GM19035 (cell line): ENCODE measurements at regions not wholly inside any gene's neighbourhood (a gene's known extent, or its start where the extent isn't known, plus 50 kb on each side); places are given as distances from the start of the nearest gene placed in this dataset.
"Not testable (repeated sequence)": the region's sequence is repeated elsewhere in the genome, so short reads cannot be mapped to it uniquely, and the experiment has no call there.

ENCODE experiments used
- ATAC-seq: cut with Tn5 transposase; IDR thresholded peaks from one replicate; pipeline ENCODE4 v1.9.1; 2021; ENCODE audit not compliant: unreplicated experiment

DNA sequence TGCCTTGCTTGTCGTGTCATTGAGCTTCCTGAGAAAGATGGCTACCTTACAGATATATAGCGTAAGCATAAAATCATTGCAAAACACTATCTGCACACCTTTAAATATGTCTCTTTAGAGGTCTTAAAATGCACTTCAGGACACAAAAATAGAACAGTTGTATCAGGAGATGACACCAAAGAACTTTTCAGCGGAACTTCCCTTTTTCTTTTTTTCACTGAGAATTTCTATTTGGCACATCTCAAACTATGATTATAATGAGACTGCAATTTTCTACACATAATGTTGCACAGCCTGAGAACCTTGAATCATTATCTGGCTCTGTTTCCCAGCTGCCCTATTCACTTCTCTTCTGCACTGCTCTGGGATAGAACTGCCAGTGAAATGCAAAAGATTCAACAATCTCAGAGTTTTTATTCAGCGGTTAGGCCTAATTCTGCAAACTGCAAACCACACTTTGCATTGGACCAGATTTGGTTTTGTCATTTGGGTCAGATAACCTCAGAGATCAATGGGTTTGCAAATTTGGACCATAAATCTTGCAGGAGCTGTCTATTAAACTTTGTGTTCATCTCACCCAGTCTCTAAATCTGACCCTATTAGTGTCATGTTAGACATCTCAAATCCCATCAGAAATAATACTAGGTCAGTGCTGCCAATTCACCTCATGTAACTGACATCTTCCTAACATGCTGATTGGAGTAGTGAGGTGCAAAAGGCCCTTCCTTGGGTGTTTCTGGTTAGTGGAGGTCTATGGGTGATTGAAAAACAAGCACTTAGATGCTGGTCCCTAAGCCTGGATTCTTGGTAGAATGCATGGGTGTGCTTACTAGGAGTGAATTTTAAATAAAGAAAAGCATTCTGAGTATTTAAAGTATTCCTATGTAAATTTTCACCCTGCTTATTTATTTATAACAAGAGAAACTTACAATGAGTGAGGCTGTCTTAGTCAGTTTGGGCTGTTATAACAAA is 382.7 kb downstream of the UTRN start:
- no peak for ATAC-seq

DNA sequence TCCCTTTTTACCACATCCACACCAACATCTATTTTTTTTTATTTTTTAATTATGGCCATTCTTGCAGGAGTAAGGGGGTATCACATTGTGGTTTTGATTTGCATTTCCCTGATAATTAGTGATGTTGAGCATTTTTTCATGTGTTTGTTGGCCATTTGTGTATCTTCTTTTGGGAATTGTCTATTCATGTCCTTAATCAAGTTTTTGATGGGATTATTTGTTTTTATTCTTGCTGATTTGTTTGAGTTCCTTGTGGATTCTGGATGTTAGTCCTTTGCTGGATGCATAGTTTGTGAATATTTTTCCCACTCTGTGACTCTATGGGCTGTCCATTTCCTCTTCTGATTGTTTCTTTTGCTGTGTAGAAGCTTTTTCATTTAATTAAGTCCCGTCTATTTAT is 385.1 kb downstream of the UTRN start:
- not testable (repeated sequence) for ATAC-seq

DNA sequence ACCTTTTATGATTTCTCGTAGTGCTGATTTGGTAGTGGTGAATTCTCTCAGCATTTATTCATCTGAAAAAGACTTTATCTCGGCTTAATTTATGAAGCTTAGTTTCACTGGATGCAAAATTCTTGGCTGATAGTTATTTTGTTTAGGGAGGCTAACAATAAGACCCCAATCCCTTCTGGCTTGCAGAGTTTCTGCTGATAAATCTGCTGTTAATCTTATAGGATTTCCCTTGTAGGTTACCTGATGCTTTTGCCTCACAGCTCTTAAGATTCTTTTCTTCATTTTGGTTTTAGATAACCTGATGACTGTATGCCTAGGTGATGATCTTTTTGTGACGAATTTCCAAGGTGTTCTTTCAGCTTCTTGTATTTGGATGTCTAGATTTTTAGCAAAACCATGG is 388.7 kb downstream of the UTRN start:
- no peak for ATAC-seq

DNA sequence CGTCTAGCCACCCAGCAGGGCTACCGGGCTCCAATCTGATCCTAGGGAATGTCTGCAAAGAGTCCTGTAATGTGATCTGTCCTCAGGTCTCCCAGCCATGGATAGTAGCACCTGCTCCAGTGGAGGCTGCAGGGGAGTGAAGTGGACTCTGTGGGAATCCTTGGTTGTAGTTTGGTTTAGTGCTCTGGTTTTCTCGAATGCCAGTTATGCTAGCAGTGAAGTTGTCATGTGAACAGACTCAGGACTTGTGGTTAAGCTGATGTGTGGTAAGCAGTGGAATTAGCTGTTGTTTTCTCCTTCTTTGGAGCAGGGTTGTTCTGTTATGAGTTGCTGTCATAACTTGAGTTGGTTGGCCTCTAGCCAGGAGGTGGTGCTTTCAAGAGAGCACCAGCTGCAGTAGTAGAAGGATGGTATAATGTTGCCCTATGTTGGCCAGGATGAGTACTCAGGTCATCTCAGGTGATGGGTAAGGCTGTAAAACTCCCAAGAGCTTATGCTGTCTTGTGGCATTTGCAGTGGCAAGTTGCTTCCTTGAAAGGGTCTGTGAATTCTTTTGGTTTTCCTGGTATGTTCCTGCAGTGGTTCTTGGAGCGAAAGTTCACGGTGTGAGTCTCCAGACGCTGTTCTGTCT is 390.2 kb downstream of the UTRN start:
- no peak for ATAC-seq

DNA sequence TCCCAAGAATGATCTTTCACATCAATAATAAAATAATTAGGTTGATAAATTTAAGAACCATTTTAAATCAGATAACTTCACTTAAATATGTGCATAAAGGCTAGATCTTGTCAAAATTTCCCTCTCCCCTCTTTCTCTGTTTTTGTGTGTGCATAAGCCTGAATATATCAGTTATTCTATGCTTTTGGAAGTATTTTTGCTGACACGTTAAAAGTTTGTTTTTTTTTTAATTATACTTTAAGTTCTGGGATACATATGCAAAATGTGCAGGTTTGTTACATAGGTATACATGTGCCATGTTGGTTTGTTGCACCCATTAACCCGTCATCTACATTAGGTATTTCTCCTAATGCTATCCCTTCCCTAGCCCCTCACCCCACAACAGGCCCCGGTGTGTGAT is 391.2 kb downstream of the UTRN start:
- not testable (repeated sequence) for ATAC-seq

DNA sequence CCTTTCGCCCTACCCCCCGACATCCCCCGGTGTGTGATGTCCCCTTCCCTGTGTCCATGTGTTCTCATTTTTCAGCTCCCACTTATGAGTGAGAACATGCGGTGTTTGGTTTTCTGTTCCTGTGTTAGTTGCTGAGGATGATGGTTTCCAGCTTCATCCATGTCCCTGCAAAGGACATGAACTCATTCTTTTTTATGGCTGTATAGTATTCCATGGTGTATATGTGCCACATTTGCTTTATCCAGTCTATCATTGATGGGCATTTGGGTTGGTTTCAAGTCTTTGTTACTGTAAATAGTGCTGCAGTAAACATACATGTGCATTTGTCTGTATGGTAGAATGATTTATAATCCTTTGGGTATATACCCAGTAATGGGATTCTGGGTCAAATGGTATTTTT is 392.1 kb downstream of the UTRN start:
- not testable (repeated sequence) for ATAC-seq

DNA sequence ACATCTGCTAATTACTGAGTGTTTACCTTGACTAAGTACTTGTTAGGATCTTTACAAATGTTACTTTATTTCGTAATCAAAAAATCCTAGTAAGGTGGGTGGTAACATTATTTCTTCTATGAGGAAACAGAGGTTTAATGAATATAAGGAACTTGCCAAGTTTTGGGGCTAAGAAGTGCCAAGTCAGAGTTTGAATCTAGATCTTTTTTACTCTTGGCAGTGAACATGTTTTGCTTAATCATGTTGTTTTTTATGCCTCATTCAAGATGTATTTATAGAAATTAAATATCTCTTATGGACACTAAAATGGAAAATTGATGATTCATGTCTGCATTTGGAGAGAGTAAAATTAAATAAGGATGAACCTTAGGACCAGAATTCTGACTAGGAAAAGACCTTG is 393.7 kb downstream of the UTRN start:
- ATAC-seq, result no peak

DNA sequence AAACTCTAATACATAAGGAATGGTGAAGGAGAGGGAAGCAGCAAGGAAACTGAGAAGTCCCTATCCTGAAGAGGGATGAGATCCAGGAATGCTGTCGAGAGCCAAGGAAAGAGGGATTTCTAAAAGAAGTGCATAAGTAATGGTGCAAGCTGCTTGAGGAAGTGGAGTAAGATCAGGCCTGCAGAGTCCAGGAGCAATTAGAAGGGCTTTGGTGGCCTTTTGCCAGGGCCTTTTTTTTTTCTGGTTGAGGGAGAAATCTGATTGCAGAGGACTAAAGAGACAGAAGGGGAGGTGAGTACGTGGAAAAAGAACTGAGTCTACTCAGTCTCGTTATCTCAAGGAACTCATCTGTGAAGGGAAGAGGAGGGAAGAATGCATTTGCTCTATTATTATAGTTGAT is 396.2 kb downstream of the UTRN start:
- no peak for ATAC-seq

DNA sequence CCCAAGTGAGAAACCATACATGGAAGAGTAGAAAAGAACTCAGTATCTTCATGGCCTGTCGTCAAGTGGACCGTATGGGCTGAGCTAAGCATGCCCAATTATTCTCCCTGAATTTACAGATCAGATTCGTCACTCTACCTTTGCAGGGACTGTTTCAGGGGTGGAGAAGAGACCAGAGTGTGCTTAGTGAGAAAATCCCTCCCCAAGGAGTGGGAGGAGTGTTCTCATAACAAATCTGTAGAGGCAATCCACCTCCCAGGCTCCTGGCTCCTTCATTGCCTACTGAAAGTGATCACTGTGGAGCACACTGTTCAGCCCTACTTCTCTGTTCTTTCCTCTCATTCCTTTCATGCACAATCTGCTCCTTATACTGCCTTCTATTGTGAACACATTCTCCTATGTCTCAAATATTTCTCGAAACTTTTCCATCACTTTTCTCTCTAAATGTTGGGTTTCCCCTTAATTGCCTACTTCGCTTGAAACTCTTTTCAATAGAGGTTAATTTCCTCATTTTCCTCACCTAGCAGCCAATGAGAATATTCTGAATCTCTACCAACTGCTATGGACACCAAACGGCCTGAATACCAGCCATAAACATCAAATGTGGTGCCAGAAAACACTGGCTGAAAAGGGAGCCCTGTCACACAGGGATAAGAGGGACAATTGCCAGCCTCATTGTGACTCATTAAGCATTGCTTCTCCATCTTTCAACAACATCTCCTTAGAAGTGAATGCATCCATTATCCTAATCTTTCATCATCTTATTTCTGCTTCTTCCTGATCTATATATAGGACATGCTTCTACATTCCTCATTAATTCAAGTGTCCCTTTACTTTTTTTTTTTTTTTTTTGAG is 398.3 kb downstream of the UTRN start:
- no peak for ATAC-seq

DNA sequence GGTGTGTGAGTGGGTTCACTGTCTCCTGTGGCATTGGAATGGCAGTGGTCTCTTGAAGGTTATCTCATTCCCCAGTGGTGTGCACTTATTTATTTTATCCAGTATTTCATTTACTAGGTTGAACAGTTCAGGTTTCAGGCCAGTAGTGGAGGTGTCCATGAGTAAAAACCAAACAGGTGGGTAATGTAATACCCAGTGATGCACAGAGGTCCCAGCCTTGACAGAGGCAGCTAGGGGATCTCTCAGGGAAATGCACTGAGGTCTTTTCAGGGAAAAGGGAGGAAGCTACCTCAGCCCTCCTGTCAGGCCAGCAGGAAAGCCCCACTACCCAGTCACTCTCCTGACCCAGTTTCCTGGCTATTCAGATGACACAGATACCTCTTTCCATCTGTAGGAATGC is 403.6 kb downstream of the UTRN start:
- no peak for ATAC-seq

DNA sequence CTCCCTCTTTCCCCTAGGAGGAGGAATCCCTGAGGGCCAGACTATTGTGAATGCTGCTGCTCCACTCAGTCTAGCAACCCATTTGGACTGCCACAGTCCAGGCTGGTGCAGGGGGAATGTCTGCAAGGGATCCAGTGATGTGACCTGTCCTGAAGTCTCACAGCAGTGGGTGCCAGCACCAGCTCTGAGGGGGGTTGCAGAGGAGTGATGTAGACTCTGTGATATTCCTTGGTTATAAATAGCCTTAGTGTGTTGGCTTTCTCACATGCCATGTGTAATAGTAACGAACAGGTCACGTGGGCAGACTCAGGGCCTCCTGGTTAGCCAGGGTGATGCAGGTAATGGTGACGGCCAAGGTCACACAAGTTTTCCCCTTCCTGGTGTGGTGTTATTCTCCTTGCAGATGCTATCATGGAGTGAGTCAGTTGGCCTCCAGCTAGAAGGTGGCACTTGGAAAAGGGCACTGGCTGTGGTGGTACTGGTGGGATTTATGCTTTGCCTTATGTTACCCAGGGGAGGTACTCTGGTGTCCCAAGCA is 404.4 kb downstream of the UTRN start:
- no peak for ATAC-seq

DNA sequence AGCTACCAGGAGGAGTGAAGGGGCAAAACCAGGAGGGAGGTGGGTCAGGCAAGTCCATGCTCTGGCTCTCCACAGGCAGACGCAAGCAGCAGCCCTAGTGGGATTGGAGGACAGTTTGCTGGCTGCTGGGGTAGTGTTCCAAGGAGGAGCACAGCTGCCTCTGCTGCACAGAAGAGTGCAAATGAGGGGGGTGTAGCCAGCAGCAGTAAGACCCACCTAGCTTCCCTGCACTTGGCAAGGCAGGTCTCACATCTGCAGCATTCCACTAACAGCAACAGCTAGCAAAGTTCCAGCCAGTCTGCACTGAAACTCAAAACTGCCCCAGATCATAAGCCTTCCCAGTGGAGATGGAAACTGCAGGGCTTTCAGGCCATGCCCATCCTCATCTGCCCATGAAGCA is 405.0 kb downstream of the UTRN start:
- ATAC-seq, result no peak

DNA sequence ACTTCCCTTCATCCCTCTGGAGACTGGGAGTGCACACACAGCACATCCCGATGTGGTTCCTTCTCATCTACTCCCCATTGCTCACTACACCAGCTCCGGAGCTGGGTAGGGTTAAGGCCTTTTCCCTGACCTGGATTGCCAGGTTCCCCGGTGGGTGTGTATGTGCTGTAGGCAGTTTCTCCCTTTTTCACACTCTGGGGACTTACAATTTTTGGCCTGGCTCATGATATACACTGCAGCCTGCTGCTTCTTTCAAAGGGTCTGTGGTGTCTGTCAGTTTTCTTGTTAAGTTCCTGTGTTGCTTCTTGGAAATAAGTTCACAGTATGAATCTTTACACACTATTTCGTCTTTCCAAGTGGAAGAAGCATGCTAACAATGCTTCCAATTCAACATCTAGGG is 405.5 kb downstream of the UTRN start:
- ATAC-seq, result no peak

DNA sequence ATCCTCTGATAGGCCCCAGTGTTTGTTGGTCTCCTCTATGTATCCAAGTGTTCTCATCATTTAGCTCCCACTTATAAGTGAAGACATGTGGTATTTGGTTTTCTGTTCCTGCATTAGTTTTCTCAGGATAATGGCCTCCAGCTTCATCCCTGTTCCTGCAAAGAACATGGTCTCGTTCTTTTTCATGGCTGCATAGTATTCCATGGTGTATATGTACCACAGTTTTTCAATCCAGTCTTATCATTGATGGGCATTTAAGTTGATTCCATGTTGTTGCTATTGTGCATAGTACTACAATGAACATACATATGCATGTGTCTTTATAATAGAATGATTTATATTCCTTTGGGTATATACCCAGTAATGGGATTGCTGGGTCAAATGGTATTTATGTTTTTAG is 406.9 kb downstream of the UTRN start:
- ATAC-seq, result not testable (repeated sequence)

DNA sequence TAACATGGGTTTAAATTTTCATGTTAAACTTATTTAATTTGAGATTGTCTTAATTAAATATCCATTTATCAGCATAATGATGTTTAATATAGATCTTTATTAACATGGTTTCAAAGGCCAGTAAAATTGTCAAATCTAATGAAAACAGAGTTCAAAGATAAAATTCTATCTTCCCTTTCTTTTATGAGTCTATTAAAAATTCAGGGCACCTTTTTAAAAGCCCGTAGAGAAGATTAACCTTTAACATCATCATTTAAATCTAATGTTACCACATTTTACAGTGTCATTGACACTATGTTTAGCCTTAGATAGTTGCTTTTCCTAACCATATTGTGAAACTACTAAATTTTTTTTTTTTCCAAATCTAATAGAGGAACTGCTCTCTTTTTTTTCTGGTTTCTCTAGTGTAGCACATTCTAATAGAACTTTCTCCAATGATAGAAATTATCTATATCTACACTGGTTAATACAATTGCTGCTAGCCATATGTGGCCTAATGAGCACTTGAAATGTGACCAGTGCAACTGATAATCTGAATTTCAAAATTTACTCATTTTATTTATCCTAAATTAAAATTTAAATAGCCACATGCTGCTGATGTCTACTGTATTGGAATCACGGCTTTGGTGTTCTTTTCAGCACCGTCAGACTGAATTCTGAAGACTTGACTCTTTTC is 410.9 kb downstream of the UTRN start:
- no peak for ATAC-seq

DNA sequence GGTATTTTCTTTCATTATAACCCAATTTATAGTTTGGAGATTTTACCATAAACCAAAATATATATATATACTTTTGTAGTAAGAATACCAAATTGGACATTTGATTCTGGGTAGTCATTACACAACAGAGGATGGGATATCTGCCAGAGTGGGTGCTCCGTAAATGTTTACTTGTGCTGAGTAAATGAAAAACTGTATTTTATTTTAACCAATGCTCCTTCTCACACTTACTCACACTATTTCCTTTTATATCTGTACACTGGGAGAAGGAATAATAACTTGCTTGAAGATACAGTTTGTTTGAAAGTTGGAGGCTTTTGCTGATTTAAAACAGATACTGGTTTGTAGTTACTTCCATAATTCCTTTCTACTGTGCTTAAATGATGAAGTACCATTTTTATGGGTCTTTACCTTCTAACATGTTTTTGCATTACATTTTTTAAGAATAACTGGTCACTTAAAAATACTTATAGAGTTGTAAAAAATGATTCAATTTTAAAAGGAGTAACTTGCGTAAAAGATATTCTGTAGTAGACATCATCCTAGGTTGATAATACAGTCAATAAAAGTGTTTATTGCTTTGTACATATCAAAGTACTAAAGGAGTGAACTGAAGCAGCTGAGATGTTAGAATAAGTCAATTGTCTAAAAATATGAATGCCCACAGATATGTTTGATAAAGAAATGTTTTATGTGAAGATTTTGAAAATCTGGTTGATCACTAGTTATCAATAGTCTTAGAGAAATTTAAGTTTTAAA is 411.7 kb downstream of the UTRN start:
- no peak for ATAC-seq

DNA sequence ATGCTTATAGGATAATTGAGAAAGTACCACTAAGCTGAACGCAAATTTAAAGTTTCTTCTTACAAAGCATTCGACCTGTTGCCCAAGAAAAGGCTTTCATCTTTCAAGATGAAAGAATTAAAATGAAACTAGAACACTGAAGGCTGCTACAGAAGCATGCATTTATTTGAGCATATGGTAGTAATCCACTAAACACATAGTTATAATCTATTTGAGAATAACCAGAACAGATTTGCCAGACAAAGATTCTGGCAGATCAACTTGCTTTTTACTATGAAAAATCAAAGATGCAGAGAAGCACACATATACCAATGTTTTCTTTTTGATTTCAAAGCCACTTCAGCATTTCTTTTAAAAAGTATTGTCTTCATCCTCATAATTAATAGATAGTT is 412.2 kb downstream of the UTRN start:
- ATAC-seq, result no peak

DNA sequence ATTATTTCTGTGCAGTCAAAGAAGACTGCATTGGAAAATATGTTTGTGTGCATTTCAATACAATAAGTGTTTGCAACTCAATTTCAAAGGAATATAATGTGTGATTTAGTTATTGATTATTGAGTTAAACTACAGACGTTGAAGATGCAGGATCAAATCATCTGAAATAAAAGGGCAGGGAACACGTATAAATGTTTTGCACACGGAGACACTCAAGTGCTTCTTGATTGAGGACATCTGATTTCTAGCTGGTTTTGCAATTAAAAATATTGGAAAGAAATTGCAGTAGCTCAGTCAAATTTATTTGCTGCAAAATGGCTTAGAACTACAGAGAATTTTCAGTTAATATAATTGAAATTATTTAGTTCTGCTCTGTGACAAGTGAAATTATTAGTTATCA is 412.7 kb downstream of the UTRN start:
- no peak for ATAC-seq

DNA sequence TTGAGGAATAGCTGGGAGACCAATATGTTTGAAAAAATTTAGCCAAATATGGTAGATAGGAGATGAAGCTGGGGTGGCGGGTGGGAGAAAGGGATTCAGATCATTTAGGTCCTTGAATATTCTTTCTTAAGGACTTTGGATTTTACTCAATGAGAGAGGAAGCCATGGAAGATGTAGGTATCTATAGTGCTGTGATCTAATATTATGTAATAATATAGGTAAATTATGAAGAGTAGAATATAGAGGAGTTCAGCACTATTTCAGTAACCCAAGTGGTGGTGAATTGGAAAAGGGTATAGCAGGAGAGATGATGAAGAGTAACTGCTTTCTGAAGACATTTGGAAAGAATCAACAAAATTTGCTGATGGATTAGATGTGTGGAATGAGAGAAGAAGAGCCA is 417.6 kb downstream of the UTRN start:
- no peak for ATAC-seq

DNA sequence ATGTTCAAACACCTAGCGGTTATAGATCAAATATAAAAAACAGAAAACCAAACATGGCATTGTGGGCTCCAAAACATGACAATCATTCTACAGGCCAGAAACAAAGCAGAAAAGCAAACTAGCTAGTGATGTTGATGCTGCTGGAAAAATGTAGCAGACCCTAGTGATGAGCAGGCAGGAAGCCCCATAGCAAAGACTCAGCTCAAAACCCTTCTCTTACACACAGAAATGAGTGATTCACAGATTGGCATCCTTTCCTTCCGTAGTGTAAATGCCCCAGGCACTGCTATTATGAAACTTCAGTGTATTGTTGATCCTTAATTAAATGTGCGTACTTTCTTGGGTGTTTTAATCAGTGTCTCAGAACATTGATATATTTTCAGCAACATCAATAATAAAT is 425.1 kb downstream of the UTRN start:
- no peak for ATAC-seq
